ENCODE measurements at regions not wholly inside any gene's neighbourhood (a gene's known extent, or its start where the extent isn't known, plus 50 kb on each side); places are given as distances from the start of the nearest gene placed in this dataset.

- Histone ChIP-seq H3K27ac (ENCODE audit: low read depth, low read length) (no peak overlapping the region), H3K14ac (ENCODE audit: low read length) (no peak overlapping the region), H3K27me3 (ENCODE audit: insufficient read depth, low read length) (no peaks in the 10 kb centered on the region), H3K4me2 (ENCODE audit: low read length) (no peak overlapping the region), H4K91ac (ENCODE audit: low read depth, low read length) (no peak overlapping the region), H3K79me1 (ENCODE audit: low read length) (no peaks in the 10 kb centered on the region), H3K79me2 (ENCODE audit: control insufficient read depth, insufficient read depth, low read length, poor library complexity) (no peaks in the 10 kb centered on the region), H3K23ac (ENCODE audit: low read length) (no peak overlapping the region), H3K4me3 (ENCODE audit: low read depth, low read length) (no peak overlapping the region), H3K4me1 (ENCODE audit: control insufficient read depth in 1 of 2, insufficient read depth in 2 of 2, low read length in 2 of 2) (no peaks in the 10 kb centered on the region), H2BK5ac (ENCODE audit: low read depth, low read length, poor library complexity) (no peak overlapping the region), H3K9ac (ENCODE audit: low read length) (no peak overlapping the region), H4K12ac (ENCODE audit: low read depth, low read length) (no peak overlapping the region), H2AK5ac (ENCODE audit: low read length) (no peak overlapping the region), H3K9me3 (ENCODE audit: insufficient read depth, low read depth, low read length) (no peaks in the 10 kb centered on the region), H2BK120ac (ENCODE audit: insufficient read depth, low read length, poor library complexity) (no peak overlapping the region), H3K18ac (ENCODE audit: low read length) (no peak overlapping the region), H2BK12ac (ENCODE audit: low read length) (no peak overlapping the region), H2AFZ (ENCODE audit: insufficient read depth, low read length, poor library complexity) (no peak overlapping the region), H3K4ac (ENCODE audit: low read depth, low read length) (no peak overlapping the region), H4K8ac (ENCODE audit: low read depth, low read length) (no peak overlapping the region), H3K36me3 (ENCODE audit: control insufficient read depth in 1 of 2, insufficient read depth in 2 of 2, low read length in 2 of 2) (no peaks in the 10 kb centered on the region)
- DNase-seq: no peak
- WGBS (ENCODE audit: extremely low coverage, insufficient coverage, insufficient read length): no CpG with 5 or more reads among the region's 2 CpGs
These were observed 468.2 kb downstream of the PLOD2 start for GRCh38 chr3:145692751-145693150.

GRCh38 chr3:145696011-145696410, 465.0 kb downstream of the PLOD2 start:
- H3K4ac ChIP-seq (ENCODE audit: low read depth, low read length): no peak overlapping the region
- no peak overlapping the region for H4K91ac ChIP-seq (ENCODE audit: low read depth, low read length)
- H4K8ac ChIP-seq (ENCODE audit: low read depth, low read length): no peak overlapping the region
- H3K27ac ChIP-seq (ENCODE audit: low read depth, low read length): no peak overlapping the region
- no peak overlapping the region for H3K4me3 ChIP-seq (ENCODE audit: low read depth, low read length)
- H3K18ac ChIP-seq (ENCODE audit: low read length): no peak overlapping the region
- H3K4me1 ChIP-seq (ENCODE audit: control insufficient read depth in 1 of 2, insufficient read depth in 2 of 2, low read length in 2 of 2): no peaks in the 10 kb centered on the region
- H3K23ac ChIP-seq (ENCODE audit: low read length): no peak overlapping the region
- H3K9me3 ChIP-seq (ENCODE audit: insufficient read depth, low read depth, low read length): no peaks in the 10 kb centered on the region
- no peaks in the 10 kb centered on the region for H3K36me3 ChIP-seq (ENCODE audit: control insufficient read depth in 1 of 2, insufficient read depth in 2 of 2, low read length in 2 of 2)
- no peak overlapping the region for H2BK5ac ChIP-seq (ENCODE audit: low read depth, low read length, poor library complexity)
- no peak overlapping the region for H2AK5ac ChIP-seq (ENCODE audit: low read length)
- no peak overlapping the region for H2AFZ ChIP-seq (ENCODE audit: insufficient read depth, low read length, poor library complexity)
- no peak overlapping the region for H3K9ac ChIP-seq (ENCODE audit: low read length)
- H3K79me1 ChIP-seq (ENCODE audit: low read length): no peaks in the 10 kb centered on the region
- DNase-seq: no peak
- no peak overlapping the region for H3K14ac ChIP-seq (ENCODE audit: low read length)
- H3K27me3 ChIP-seq (ENCODE audit: insufficient read depth, low read length): no peaks in the 10 kb centered on the region
- H3K79me2 ChIP-seq (ENCODE audit: control insufficient read depth, insufficient read depth, low read length, poor library complexity): no peaks in the 10 kb centered on the region
- H2BK120ac ChIP-seq (ENCODE audit: insufficient read depth, low read length, poor library complexity): no peak overlapping the region
- no peak overlapping the region for H3K4me2 ChIP-seq (ENCODE audit: low read length)
- H4K12ac ChIP-seq (ENCODE audit: low read depth, low read length): no peak overlapping the region
- no peak overlapping the region for H2BK12ac ChIP-seq (ENCODE audit: low read length)

- Histone ChIP-seq H3K79me1 (ENCODE audit: low read length) (no peaks in the 10 kb centered on the region), H3K27me3 (ENCODE audit: insufficient read depth, low read length) (no peaks in the 10 kb centered on the region), H3K27ac (ENCODE audit: low read depth, low read length) (no peak overlapping the region), H3K14ac (ENCODE audit: low read length) (no peak overlapping the region), H2AK5ac (ENCODE audit: low read length) (no peak overlapping the region), H3K23ac (ENCODE audit: low read length) (no peak overlapping the region), H3K4me1 (ENCODE audit: control insufficient read depth in 1 of 2, insufficient read depth in 2 of 2, low read length in 2 of 2) (no peaks in the 10 kb centered on the region), H2BK5ac (ENCODE audit: low read depth, low read length, poor library complexity) (no peak overlapping the region), H2BK12ac (ENCODE audit: low read length) (no peak overlapping the region), H3K9ac (ENCODE audit: low read length) (no peak overlapping the region), H2BK120ac (ENCODE audit: insufficient read depth, low read length, poor library complexity) (no peak overlapping the region), H3K9me3 (ENCODE audit: insufficient read depth, low read depth, low read length) (no peaks in the 10 kb centered on the region), H3K4me2 (ENCODE audit: low read length) (no peak overlapping the region), H4K91ac (ENCODE audit: low read depth, low read length) (no peak overlapping the region), H3K79me2 (ENCODE audit: control insufficient read depth, insufficient read depth, low read length, poor library complexity) (no peaks in the 10 kb centered on the region), H3K4me3 (ENCODE audit: low read depth, low read length) (no peak overlapping the region), H3K4ac (ENCODE audit: low read depth, low read length) (no peak overlapping the region), H2AFZ (ENCODE audit: insufficient read depth, low read length, poor library complexity) (no peak overlapping the region), H3K18ac (ENCODE audit: low read length) (no peak overlapping the region), H4K8ac (ENCODE audit: low read depth, low read length) (no peak overlapping the region), H3K36me3 (ENCODE audit: control insufficient read depth in 1 of 2, insufficient read depth in 2 of 2, low read length in 2 of 2) (no peaks in the 10 kb centered on the region), H4K12ac (ENCODE audit: low read depth, low read length) (no peak overlapping the region)
- no peak for DNase-seq
- WGBS (ENCODE audit: extremely low coverage, insufficient coverage, insufficient read length): no CpG with 5 or more reads among the region's 7 CpGs
These were observed 462.7 kb downstream of the PLOD2 start for GRCh38 chr3:145698250-145698649.

- Histone ChIP-seq H3K4ac (ENCODE audit: low read depth, low read length) (no peak overlapping the region), H4K12ac (ENCODE audit: low read depth, low read length) (no peak overlapping the region), H4K8ac (ENCODE audit: low read depth, low read length) (no peak overlapping the region), H3K9me3 (ENCODE audit: insufficient read depth, low read depth, low read length) (no peaks in the 10 kb centered on the region), H3K79me2 (ENCODE audit: control insufficient read depth, insufficient read depth, low read length, poor library complexity) (no peaks in the 10 kb centered on the region), H3K4me2 (ENCODE audit: low read length) (no peak overlapping the region), H2BK120ac (ENCODE audit: insufficient read depth, low read length, poor library complexity) (no peak overlapping the region), H3K4me3 (ENCODE audit: low read depth, low read length) (no peak overlapping the region), H3K36me3 (ENCODE audit: control insufficient read depth in 1 of 2, insufficient read depth in 2 of 2, low read length in 2 of 2) (no peaks in the 10 kb centered on the region), H3K9ac (ENCODE audit: low read length) (no peak overlapping the region), H2AFZ (ENCODE audit: insufficient read depth, low read length, poor library complexity) (no peak overlapping the region), H3K18ac (ENCODE audit: low read length) (no peak overlapping the region), H3K27me3 (ENCODE audit: insufficient read depth, low read length) (no peaks in the 10 kb centered on the region), H2AK5ac (ENCODE audit: low read length) (no peak overlapping the region), H4K91ac (ENCODE audit: low read depth, low read length) (no peak overlapping the region), H2BK5ac (ENCODE audit: low read depth, low read length, poor library complexity) (no peak overlapping the region), H2BK12ac (ENCODE audit: low read length) (no peak overlapping the region), H3K79me1 (ENCODE audit: low read length) (no peaks in the 10 kb centered on the region), H3K27ac (ENCODE audit: low read depth, low read length) (no peak overlapping the region), H3K23ac (ENCODE audit: low read length) (no peak overlapping the region), H3K14ac (ENCODE audit: low read length) (no peak overlapping the region), H3K4me1 (ENCODE audit: control insufficient read depth in 1 of 2, insufficient read depth in 2 of 2, low read length in 2 of 2) (no peaks in the 10 kb centered on the region)
- no peak for DNase-seq
These were observed 462.2 kb downstream of the PLOD2 start for GRCh38 chr3:145698749-145699148.

GRCh38 chr3:145704020-145704419, 457.0 kb downstream of the PLOD2 start:
- H2BK120ac ChIP-seq (ENCODE audit: insufficient read depth, low read length, poor library complexity): no peak overlapping the region
- H3K36me3 ChIP-seq (ENCODE audit: control insufficient read depth in 1 of 2, insufficient read depth in 2 of 2, low read length in 2 of 2): no peaks in the 10 kb centered on the region
- no peak overlapping the region for H3K23ac ChIP-seq (ENCODE audit: low read length)
- no peak overlapping the region for H3K27ac ChIP-seq (ENCODE audit: low read depth, low read length)
- H4K91ac ChIP-seq (ENCODE audit: low read depth, low read length): no peak overlapping the region
- no peak overlapping the region for H2AK5ac ChIP-seq (ENCODE audit: low read length)
- H2AFZ ChIP-seq (ENCODE audit: insufficient read depth, low read length, poor library complexity): no peak overlapping the region
- H3K27me3 ChIP-seq (ENCODE audit: insufficient read depth, low read length): no peaks in the 10 kb centered on the region
- no peaks in the 10 kb centered on the region for H3K9me3 ChIP-seq (ENCODE audit: insufficient read depth, low read depth, low read length)
- no peak for DNase-seq
- H2BK12ac ChIP-seq (ENCODE audit: low read length): no peak overlapping the region
- no peak overlapping the region for H3K4me2 ChIP-seq (ENCODE audit: low read length)
- no peaks in the 10 kb centered on the region for H3K4me1 ChIP-seq (ENCODE audit: control insufficient read depth in 1 of 2, insufficient read depth in 2 of 2, low read length in 2 of 2)
- H3K14ac ChIP-seq (ENCODE audit: low read length): no peak overlapping the region
- no peak overlapping the region for H3K4ac ChIP-seq (ENCODE audit: low read depth, low read length)
- H3K4me3 ChIP-seq (ENCODE audit: low read depth, low read length): no peak overlapping the region
- no peaks in the 10 kb centered on the region for H3K79me2 ChIP-seq (ENCODE audit: control insufficient read depth, insufficient read depth, low read length, poor library complexity)
- no peak overlapping the region for H3K9ac ChIP-seq (ENCODE audit: low read length)
- H4K12ac ChIP-seq (ENCODE audit: low read depth, low read length): no peak overlapping the region
- no peak overlapping the region for H2BK5ac ChIP-seq (ENCODE audit: low read depth, low read length, poor library complexity)
- no peak overlapping the region for H4K8ac ChIP-seq (ENCODE audit: low read depth, low read length)
- no peaks in the 10 kb centered on the region for H3K79me1 ChIP-seq (ENCODE audit: low read length)
- H3K18ac ChIP-seq (ENCODE audit: low read length): no peak overlapping the region
